Astrocyte (in vitro differentiated cells and primary cell): ENCODE measurements at regions not wholly inside any gene's neighbourhood (a gene's known extent, or its start where the extent isn't known, plus 50 kb on each side); places are given as distances from the start of the nearest gene placed in this dataset.

Source experiments
- CTCF ChIP-seq: IDR thresholded peaks from 2 replicates; pipeline ENCODE4 v1.5.1; 2011; ENCODE audit warnings: low read depth, mild to moderate bottlenecking, inconsistent platforms, low read length, moderate library complexity; ENCODE audit not compliant: insufficient read depth
- EZH2 ChIP-seq: IDR thresholded peaks from 2 replicates; pipeline ENCODE4 v1.6.1; 2012; ENCODE audit warnings: mild to moderate bottlenecking, low read length, inconsistent platforms; ENCODE audit not compliant: insufficient read depth

GRCh38 chr13:105050686-105051085, 1484.8 kb downstream of the EFNB2 start:
- no peak for TF ChIP-seq EZH2
- no peak for TF ChIP-seq CTCF
